HG03066 (cell line): ENCODE measurements at regions not wholly inside any gene's neighbourhood (a gene's known extent, or its start where the extent isn't known, plus 50 kb on each side); places are given as distances from the start of the nearest gene placed in this dataset.
"Not testable (repeated sequence)": the region's sequence is repeated elsewhere in the genome, so short reads cannot be mapped to it uniquely, and the experiment has no call there.

ENCODE experiments used
- ATAC-seq: cut with Tn5 transposase; IDR thresholded peaks from one replicate; pipeline ENCODE4 v1.9.1; 2021; ENCODE audit warnings: low read depth; ENCODE audit not compliant: unreplicated experiment

- ATAC-seq = no peak
Measured at GRCh38 chr6:169974663-169975062, 223.2 kb downstream of the ERMARD start.

DNA sequence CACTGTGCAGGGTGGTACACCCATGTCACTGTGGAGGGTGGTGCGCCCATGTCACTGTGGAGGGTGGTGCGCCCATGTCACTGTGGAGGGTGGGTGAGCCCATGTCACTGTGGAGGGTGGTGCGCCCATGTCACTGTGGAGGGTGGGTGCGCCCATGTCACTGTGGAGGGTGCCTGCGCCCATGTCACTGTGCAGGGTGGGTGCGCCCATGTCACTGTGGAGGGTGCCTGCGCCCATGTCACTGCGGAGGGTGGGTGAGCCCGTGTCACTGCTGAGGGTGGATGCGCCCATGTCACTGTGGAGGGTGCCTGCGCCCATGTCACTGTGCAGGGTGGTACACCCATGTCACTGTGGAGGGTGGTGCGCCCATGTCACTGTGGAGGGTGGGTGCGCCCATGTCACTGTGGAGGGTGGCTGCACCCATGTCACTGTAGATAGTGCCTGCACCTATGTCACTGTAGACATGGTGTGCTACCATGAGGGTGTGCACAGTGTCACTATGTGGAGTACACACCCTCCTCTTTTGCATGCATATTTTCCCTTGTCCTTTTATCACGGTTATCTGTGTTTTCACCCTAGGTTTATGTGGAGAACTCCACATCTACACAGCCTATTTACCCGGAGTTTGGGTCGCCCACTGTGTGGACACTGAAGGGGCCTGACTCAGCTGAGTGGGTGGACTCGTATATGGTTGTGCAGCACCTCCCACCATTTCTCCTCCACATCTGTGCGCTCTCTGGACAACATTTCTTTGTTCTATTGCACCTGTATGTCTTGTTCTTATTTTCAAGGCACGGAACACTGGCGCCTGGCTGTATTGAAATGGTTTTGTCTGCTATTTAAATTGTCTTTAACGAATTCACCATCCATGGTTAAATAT, 222.4 kb downstream of the ERMARD start:
- not testable (repeated sequence) for ATAC-seq

DNA sequence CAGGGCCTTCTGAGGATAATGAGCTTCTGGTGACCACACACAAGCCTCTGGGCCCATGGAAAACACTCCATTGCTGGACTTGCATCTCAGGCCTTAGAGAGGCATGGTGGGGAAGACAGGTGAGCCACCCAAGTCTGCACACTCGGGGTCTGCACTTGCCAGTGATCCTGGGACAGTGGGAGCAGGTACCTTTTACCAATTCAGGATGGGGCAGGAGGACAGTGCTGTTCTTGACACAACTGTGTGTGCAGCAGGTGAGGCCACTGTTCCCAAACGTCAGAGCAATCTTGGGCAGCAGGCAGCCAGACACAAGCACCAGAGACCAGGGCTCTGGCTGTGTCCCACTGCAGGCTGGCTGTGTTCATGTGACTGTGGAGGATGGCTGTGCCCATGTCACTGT, 221.3 kb downstream of the ERMARD start:
- ATAC-seq = no peak

- no peak for ATAC-seq
Measured at GRCh38 chr6:169972101-169972651, 220.8 kb downstream of the ERMARD start.

- no peak for ATAC-seq
Measured at GRCh38 chr6:169971081-169971861, 219.8 kb downstream of the ERMARD start.

GRCh38 chr6:169970306-169970988, 219.0 kb downstream of the ERMARD start:
- ATAC-seq = no peak

DNA sequence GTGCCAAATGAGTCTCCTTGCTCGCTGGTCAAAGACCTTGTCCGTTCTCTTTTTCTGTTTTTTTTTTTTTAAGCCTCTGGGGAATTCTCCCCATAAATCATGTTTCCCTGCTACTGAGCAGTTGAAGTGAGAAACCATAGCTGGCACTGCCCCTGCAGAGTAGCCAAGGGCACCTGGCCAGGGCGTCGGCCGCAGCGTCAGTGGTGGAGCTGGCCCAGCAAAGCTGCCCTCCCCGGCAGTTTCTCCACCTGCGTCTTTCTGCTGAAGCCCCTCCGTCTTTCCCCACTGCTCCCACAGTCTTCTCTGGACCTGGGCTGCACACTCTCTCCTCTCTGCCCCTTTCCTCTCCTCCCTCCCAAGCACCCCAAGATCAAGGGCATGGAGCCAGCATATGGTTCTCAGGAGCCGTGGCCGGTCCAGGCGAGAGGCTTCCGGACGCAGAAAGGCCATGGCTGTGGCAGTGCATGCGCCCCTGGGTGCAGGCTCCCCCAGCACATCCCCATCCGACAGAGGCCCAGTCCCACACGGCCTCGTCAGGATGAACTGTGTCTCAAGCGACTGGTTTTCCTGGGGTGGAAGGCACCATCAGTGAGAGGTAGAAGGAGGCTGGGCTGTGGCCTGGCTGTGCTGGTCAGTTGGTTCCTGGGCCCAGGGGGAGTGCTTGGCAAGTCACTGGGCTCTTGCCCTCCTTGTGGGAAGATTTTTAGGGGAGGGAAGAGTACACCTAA, 218.1 kb downstream of the ERMARD start:
- ATAC-seq = no peak

GRCh38 chr6:169968541-169969270, 217.3 kb downstream of the ERMARD start:
- no peak for ATAC-seq

GRCh38 chr6:169967687-169968086, 216.3 kb downstream of the ERMARD start:
- no peak for ATAC-seq

DNA sequence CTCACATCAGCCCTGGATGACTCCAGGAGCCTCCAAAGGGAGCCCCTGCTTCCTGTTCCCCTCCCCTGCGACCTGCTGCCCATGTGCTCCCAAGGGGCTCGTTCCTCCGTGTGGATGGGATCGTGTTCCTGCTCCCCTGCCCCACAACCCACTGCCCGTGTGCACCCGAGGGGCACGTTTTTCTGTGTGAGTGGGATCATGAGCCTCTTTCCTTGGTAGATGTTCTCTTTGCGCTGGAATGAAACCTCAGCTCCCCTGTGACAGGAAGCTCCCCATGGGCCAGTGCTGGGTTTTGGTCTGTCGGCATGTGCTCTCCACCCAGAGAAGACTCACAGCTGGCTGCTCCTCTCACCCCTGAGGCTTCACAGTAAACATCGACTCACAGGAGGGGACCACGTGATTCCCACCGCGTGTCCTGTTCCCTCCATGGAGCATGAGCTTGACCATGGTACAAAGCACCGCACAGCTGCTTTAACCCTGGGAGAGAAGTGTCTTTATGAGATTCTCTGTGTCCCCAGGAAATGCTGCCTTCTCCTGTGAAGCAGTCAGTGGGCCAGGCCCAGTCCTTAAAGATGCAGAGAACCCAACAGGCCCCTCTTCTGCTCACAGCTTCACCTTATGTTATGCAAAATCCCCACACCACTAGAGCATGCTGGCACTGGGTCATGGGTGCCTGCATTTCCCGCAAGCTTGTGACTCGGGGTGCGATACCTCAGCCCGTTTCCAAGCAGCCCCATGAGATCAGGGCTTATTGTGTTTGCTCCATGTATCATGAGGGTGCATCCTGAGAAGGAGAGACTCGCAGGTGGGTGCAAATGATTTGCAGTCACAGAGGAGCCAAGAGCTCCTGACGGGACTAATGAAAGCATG, 215.1 kb downstream of the ERMARD start:
- ATAC-seq = no peak

- no peak for ATAC-seq
Measured at GRCh38 chr6:169965657-169966311, 214.4 kb downstream of the ERMARD start.

- no peak for ATAC-seq
Measured at GRCh38 chr6:169965239-169965638, 213.8 kb downstream of the ERMARD start.

DNA sequence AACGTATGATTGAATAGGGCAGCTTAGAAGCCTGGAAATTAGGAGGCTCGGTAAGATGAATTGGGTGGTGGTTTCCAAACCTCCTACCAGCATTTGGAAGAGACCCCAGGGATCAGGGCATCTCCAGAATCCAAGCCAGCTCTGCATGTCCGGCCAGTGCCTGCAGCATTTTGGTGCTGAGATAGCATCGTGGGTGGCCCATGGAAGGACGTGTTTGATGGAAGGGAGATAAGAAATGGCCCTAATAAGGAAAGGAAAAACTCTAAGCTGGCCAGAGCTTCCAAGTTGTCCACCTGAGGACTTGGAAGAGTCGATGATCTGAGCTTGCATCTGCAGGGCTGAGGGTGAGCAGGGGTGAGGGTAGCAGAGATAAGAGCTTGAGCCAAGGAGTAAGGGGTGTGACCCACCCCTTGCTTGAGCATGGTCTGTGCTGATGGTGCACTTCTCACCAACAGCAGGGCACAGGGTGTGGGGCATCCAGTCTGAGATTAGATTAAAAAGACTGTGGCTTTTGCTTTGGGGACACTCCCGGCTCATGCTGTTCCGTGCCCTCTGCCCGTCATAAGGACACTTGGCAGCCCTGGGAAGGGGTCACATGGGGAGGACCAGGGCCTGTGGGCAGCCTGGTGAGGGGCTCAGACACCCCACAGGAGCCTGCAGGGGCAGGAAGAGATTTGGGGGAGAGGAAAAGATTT, 213.2 kb downstream of the ERMARD start:
- ATAC-seq = no peak

- no peak for ATAC-seq
Measured at GRCh38 chr6:169963581-169964297, 212.3 kb downstream of the ERMARD start.

DNA sequence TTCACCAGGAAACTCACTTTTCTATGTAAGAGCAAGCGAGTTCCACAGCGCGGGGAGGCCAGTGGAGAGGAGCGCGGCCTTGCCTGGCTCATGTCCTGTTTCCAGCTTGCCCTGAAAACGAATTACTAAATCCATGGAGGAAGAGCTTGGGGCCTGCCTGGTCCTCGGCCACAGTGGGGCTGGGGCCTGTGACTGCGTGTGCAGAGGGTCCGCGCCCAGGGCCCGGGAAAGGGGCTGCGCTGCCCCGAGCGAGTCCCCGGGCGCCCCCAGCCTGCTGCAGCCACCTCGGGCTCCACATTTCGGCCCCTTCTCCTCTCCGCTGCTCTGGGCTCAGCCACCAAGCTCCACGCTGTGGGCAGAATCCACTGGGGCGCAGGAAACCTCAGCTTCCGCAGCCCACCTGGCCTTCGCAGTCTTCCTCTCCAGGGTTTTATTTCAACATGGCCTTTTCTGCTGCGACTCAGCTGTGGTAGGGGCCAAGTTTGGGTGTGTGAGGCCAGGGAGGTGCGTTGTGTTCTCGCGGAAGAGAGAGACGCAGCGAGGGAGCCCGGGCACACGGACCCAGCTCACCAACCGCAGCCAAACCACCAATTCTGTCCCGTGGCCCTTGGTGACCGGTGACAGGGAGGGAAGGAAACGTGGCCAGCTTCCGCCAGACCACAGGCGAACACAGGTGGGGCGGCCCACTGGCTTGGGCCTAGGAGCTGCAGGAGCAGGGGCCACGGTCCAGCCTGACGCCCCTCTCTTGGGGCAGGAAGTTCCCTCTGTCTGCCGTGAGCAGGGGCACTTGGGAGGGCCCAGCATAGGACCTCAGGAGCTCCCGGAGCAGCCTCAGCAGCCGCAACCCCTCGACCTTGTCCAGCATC, 211.4 kb downstream of the ERMARD start:
- no peak for ATAC-seq
